RPMI7951 (cell line): ENCODE measurements at regions not wholly inside any gene's neighbourhood (a gene's known extent, or its start where the extent isn't known, plus 50 kb on each side); places are given as distances from the start of the nearest gene placed in this dataset.
"Not testable (repeated sequence)": the region's sequence is repeated elsewhere in the genome, so short reads cannot be mapped to it uniquely, and the experiment has no call there.

Experiments used
- DNase-seq: peaks from one replicate; pipeline ENCODE4 v3.0.0-alpha.2; 2012; ENCODE audit warnings: low read depth

GRCh38 chr11:69950120-69950519 lies 128.0 kb upstream of the ANO1 start:
- peak; percentile 53 for DNase-seq

DNA sequence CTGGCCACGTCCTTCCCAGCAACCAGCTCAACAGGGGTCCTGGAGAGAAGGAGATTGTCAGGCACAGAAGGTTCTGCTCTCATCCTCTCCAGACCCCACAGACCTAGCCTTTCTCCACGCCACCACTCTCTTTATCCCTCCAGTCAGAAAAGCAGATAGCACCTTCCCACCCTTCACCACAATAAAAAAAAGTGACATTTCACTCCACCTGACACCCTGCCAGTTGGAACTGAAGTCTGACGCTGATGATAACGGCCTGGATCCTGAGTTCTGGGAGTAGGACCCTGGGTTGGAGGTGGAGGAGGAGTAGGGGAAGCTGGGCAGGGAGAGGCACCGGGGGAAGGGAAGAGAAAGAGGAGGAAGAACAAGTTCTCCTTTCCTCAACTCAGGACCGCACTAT lies 127.5 kb upstream of the ANO1 start:
- DNase-seq = no peak

- DNase-seq = no peak
Measured at GRCh38 chr11:69951821-69952220, 126.3 kb upstream of the ANO1 start.

- not testable (repeated sequence) for DNase-seq
Measured at GRCh38 chr11:69952229-69952975, 125.7 kb upstream of the ANO1 start.

- DNase-seq = no peak
Measured at GRCh38 chr11:69953356-69953755, 124.8 kb upstream of the ANO1 start.

GRCh38 chr11:69954756-69955155 lies 123.4 kb upstream of the ANO1 start:
- no peak for DNase-seq

- DNase-seq = peak; percentile 31
Measured at GRCh38 chr11:69956669-69957190, 121.4 kb upstream of the ANO1 start.

DNA sequence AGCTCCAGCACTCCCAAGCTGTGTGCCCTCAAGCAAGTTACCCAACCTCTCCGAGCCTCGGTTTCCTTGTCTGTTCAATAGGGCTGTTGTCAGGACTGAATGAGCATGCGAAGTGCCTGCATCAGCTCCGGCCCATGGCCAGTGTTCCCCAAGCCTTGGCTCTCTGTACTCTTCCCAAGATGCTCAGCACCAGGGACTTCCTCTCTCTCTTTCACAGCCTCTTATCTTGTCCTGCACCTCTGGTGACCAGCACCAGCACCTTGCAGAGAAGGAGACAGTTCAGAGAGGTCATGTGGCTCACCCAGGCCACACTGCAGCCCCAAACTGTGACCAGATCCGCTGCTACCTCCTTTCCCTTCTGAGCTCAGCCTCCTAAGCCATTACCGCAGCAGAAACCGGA lies 120.3 kb upstream of the ANO1 start:
- DNase-seq = no peak

- DNase-seq = peak; percentile 93
Measured at GRCh38 chr11:69958308-69958707, 119.8 kb upstream of the ANO1 start.

DNA sequence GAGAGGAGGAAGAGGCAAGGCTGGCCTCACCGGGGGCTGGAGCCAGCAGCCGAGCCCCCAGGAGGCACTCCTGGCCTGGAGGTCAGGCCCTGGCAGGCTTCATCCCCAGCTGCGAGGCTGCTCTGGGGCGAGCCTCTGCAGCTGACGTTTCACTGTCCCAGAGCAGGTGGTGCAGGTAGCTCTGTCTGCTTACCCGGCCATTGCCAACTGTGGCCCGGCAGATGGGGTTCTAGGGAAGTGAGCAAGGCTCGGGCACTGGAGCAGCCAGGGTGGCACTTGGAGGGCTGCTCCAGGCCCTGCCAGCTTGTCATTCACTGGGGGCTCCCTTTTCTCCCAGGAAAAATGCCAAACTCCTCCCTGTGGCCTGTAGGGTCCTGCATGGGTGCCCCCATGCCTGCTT lies 118.7 kb upstream of the ANO1 start:
- no peak for DNase-seq

DNA sequence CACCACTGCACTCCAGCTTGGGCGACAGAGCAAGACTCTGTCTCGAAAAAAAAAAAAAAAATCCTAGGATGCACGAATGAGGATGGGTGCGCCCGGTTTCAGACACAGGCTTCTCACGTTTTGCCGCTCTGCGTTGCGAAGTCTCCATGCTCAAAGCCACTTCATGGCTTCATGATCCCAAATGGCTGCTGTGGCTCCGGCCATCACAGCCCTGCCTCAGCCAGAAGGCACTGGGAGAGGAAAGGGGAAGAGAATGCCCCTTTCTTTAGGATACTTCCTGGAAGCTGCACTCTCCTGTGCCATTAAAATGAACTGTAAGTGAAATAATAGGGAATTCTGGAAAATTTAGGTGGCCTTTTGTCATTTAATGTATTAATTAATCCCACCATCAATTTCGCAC lies 116.4 kb upstream of the ANO1 start:
- no peak for DNase-seq

GRCh38 chr11:69962152-69962551 lies 116.0 kb upstream of the ANO1 start:
- peak; percentile 93 for DNase-seq

GRCh38 chr11:69963533-69964246 lies 114.4 kb upstream of the ANO1 start:
- DNase-seq = peak; percentile 30

- DNase-seq = no peak
Measured at GRCh38 chr11:69964247-69964643, 113.9 kb upstream of the ANO1 start.

- no peak for DNase-seq
Measured at GRCh38 chr11:69965821-69966582, 112.1 kb upstream of the ANO1 start.

DNA sequence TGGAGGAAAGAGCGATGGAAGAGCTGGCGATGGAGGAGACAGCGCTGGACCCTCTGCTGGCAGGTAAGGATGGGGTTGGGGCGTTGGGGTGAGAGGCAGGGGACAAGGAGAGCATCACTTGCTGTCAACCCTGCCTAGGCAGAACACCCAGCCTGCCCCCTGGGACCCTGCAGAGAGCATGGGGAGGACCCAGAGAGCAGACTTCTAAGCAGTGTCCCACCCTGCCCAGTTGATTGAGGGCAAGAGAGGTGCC lies 111.6 kb upstream of the ANO1 start:
- no peak for DNase-seq

DNA sequence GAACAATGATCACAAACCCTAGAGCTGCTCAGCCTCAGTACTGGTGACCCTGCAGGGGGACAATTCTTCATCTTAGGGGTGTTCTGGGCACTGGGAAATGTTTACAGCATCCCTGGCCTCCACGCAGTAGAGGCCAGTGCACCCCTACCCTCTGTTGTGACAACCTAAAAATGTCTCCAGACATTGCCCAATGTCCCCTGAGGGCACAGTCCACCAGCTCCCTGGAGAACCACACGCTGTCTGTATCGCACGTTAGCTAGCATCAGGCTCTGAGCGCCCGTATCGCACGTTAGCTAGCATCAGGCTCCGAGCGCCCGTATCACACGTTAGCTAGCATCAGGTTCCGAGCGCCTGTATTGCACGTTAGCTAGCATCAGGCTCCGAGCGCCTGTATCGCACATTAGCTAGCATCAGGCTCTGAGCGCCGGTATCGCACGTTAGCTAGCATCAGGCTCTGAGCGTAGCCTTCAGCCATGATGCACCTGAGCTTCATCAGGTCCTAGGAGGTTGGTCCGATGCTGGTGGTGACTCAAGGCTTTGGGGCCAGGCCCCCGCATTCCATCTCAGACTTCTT lies 111.1 kb upstream of the ANO1 start:
- DNase-seq = no peak

DNA sequence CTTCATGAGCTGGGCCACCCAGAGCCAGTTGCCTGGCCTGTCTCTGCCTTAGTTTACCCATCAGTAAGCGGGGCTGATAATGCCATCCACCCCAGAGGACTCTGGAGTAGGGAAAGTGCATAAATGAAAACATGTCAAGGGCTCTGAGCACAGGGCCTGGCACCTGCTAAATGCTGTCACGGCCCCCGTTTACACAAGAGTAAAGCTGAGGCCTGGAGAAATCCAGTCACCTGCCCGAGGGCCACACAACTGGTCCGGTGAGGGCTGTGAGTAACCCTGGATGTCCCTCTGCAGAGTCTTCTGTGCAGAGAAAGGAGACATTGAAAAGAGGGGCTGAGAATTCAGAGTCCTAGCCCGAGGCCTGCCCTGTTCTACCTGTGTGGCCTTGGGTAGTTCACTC lies 110.6 kb upstream of the ANO1 start:
- DNase-seq = no peak

DNA sequence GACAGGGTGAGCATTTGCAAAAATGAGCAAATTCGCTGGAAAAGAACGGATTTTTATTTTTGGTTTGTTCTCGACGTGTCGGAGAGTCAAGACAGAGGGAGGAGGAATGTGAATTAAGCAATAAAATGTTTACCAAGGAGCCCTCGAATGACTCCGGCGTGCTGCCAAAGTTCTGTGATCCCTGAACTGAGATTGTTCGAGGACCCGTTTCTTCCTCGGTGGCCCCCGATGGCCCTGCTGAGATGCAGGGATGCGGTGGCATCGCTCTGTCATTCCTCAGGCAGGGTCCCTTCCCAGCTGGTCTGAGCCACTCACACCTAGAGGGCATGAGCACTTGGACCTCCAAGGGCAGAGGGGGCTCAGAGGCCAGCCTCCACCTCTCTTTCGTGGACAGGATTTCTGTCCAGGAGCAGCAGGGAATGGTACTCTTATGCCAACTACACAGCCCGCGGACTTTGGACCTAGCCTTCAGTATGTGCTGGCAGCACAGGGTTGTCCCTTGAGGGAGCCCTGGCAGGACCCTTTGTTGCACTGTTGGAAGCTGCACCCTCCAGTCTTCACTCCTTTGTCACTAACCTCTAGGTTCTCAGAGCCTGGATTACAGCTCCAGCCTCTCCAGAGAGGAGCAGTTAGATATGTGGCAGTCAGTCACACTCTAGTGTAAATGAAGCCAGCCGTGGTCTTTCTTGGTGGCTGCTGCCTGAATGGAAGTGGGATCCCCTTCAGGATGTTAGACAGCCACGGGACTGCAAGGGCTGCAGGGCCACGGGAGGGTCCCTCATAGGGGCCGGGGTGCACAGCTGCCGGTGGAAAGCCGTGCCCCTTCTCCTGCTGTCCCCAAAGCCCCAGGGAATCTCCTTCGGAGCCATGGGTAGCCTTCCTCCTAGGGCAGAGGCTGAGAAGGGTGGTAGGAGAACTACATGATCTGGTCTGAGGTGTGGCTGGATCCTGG lies 109.4 kb upstream of the ANO1 start:
- no peak for DNase-seq

DNA sequence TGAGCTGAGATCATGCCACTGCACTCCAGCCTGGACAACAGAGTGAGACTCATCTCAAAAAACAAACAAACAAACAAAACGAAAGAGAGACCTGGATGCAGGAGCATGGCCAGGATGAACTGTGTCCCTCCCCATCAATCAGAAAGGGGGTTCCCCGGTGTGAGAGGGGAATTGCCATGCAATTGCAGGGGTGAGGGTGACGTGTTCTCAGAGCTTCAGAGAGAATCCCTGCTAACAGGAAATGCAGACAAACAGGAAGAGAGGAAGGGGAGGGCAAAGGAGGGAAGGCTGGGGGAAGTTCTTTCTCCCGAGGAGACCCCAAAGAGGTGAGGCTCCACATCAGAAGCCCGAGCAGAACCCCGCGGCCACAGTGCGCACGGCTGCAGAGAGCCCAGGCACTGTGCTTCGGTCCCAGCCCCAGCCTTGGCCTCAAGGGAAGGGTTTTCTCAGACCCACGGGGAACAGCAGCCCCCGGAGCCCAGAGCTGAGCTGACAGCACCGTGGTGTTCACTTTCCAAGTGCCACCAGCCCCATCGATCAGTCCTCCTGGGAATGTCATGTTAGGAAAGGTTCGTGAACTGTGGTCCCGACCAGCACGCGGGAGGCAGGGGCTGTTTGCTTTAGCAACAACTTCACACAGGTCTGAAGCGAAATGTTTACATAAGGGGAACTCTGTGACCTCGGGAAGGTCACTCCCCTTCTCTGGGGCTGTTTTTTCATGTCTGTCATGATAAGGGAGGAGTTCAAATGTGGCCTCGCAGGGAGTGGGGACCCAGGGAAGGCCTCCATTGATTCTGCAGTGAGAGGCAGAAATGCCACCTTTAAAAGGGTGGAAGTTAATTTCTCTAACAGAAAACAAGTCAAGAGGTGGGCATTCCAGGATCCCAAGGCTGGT lies 108.0 kb upstream of the ANO1 start:
- DNase-seq = no peak
